IPS DF 6.9 (cell line): ENCODE measurements at regions not wholly inside any gene's neighbourhood (a gene's known extent, or its start where the extent isn't known, plus 50 kb on each side); places are given as distances from the start of the nearest gene placed in this dataset.

Source experiments
- DNase-seq: peaks from one replicate; pipeline ENCODE4 v3.0.0-alpha.2; 2013; ENCODE audit warnings: low read depth, low spot score
- H3K27ac ChIP-seq: one replicate; pipeline ENCODE4 v1.5.1; 2013; ENCODE audit warnings: low read length, control low read depth
- H3K27me3 ChIP-seq: 2 replicates; pipeline ENCODE4 v1.6.1; 2013; ENCODE audit warnings: mild to moderate bottlenecking, low read length; ENCODE audit not compliant: control insufficient read depth, insufficient read depth
- H3K36me3 ChIP-seq: 2 replicates; pipeline ENCODE4 v1.6.1; 2013; ENCODE audit warnings: low read length; ENCODE audit not compliant: control insufficient read depth, insufficient read depth
- H3K4me1 ChIP-seq: 2 replicates; pipeline ENCODE4 v1.6.1; 2013; ENCODE audit warnings: low read length; ENCODE audit not compliant: control insufficient read depth, insufficient read depth
- H3K4me3 ChIP-seq: 2 replicates; pipeline ENCODE4 v1.5.1; 2013; ENCODE audit warnings: mild to moderate bottlenecking, low read length
- H3K9me3 ChIP-seq: 2 replicates; pipeline ENCODE4 v1.6.1; 2013; ENCODE audit warnings: low read length, inconsistent platforms; ENCODE audit not compliant: control insufficient read depth, insufficient read depth
- WGBS: extraction: QIAGEN DNeasy Blood & Tissue Kit; methylation state at CpG from one replicate; pipeline ENCODE4 v1.1.7; 2013; ENCODE audit warnings: mixed read lengths, missing lambda C conversion rate; ENCODE audit not compliant: insufficient read length, insufficient coverage; 5-methylcytosine and 5-hydroxymethylcytosine counted together

DNA sequence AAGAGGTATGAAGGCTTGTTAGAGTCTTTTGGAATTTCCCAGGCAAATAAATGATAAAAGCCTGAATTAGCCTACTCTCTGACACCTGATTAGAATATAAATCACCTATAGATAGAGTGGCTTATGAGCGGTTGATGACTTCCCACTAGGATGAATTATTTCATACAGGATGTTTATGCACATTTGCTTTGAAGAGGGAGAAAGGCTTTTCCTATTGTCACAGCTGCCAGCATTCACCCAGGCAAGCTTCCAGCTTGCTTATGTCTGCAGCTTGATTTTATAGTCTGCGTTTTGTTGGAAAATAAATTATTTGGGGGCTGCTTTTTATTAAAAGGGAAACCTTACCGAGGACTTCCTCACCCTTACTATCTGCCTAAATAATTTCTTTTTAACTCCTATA, 51.3 kb upstream of the EIF2S2 start:
- WGBS, result no CpG with 5 or more reads among the region's 3 CpGs
- H3K4me3 ChIP-seq, result no peak overlapping the region
- H3K4me1 ChIP-seq, result no peaks in the 10 kb centered on the region
- no peaks in the 10 kb centered on the region for H3K9me3 ChIP-seq
- H3K27ac ChIP-seq, result no peak overlapping the region
- no peaks in the 10 kb centered on the region for H3K27me3 ChIP-seq
- no peak for DNase-seq
- no peaks in the 10 kb centered on the region for H3K36me3 ChIP-seq

DNA sequence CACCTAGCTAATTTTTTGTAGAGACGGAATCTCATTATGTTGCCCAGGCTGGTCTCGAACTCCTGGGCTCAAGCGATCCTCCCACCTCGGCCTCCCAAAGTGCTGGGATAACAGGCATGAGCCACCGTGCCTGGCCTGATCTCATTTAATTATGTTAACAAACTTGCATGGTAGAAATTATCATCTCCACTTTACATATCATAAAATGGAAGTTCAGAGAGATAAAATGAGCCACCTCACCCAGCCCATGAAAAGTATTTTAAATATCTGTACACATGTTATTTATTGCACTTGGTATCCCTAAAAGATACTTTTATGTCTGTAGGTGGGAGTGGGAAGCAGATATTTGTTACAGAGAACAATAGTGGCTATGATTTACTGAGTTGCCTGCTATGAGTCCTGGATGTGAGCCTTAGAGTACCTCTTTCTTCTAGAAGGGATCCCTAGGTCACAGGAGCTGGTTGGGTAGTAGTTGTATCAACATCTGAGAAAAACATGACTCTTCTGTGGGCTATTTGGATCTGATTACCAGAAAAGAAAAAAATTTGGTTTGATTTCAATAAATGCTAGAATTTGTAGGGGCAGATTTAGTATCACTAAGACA, 52.4 kb upstream of the EIF2S2 start:
- WGBS, result no CpG with 5 or more reads among the region's 5 CpGs
- no peaks in the 10 kb centered on the region for H3K4me1 ChIP-seq

DNA sequence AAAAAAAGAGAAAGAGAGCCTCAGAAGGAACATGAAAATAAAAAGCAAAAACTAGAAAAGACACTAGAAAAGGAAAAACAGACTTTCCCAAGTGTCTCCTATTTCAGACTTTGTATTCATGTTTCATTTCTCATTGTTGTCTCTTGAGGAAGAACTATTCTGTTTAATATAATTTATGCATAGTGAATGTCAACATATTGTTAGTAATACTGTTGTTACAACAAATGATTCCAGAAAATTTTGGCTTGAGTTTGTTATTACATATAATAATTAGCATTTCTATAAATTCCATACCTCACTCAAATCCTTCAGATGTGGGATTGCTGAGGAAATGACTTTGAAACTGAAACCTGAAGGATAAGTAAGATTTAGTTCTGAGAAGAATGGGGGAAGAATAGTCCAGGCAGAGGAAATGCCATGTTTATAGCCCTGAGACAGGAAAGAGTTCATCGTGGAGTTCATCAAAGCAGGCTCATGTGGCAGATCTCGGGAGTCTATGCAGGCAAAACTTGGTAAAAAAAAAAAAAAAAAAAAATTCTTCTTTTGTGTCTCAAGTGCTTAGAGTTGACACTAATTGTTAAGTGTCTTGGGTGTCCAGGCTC, 53.1 kb upstream of the EIF2S2 start:
- no peak for DNase-seq
- H3K36me3 ChIP-seq, result no peaks in the 10 kb centered on the region
- no CpG with 5 or more reads among the region's 2 CpGs for WGBS
- H3K27me3 ChIP-seq, result no peaks in the 10 kb centered on the region
- H3K4me1 ChIP-seq, result no peaks in the 10 kb centered on the region
- H3K27ac ChIP-seq, result no peak overlapping the region
- no peaks in the 10 kb centered on the region for H3K9me3 ChIP-seq
- no peak overlapping the region for H3K4me3 ChIP-seq

More for the DNA sequence above, 52.4 kb upstream of the EIF2S2 start:
- Histone ChIP-seq H3K27me3 (no peaks in the 10 kb centered on the region), H3K36me3 (no peaks in the 10 kb centered on the region), H3K4me3 (no peak overlapping the region), H3K9me3 (no peaks in the 10 kb centered on the region), H3K27ac (no peak overlapping the region)
- no peak for DNase-seq

DNA sequence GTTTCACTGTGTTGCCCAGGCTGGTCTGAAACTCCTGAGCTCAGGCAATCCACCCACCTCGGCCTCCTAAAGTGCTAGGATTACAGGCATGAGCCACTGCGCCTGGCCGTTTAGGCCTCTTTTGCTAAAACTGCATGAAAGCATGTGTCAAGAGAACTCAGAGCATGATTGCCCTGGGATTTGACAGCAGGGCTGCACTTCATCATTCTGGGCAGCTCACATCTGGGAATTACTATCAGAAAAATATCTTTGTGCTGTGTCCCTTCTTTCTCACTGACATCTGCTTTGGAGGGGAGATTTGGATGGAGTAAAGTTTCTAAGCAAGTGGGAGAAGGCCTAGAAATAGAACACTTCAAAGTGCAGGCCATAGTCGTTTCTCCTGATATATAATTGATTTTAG, 59.6 kb upstream of the EIF2S2 start:
- DNase-seq, result no peak
- WGBS, result no CpG with 5 or more reads among the region's 4 CpGs
- Histone ChIP-seq H3K27ac (no peak overlapping the region), H3K4me3 (no peak overlapping the region), H3K9me3 (no peaks in the 10 kb centered on the region), H3K4me1 (no peaks in the 10 kb centered on the region), H3K36me3 (no peaks in the 10 kb centered on the region), H3K27me3 (no peaks in the 10 kb centered on the region)

DNA sequence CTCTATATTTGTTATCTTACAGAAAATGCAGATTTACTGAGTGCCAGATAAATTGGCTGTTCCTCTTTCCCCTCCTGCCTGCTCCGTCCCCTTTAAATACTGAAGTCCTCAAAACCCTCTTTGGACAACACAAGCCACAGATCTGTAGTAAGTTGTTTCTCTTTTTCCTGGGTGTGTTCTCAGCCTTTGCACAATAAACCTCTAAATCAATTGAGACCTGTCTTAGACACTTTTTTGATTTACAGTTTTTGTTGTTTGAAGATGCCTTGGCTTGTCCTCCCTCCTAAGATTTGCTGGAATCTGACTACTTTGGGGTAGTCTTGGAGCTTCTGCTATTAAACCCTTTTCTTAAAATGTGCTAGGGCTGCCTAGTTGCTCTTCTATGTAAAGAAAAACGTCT, 60.9 kb upstream of the EIF2S2 start:
- Histone ChIP-seq H3K36me3 (no peaks in the 10 kb centered on the region), H3K4me1 (no peaks in the 10 kb centered on the region), H3K4me3 (no peak overlapping the region), H3K27ac (no peak overlapping the region), H3K9me3 (no peaks in the 10 kb centered on the region), H3K27me3 (no peaks in the 10 kb centered on the region)
- no CpG with 5 or more reads among the region's 2 CpGs for WGBS
- no peak for DNase-seq

DNA sequence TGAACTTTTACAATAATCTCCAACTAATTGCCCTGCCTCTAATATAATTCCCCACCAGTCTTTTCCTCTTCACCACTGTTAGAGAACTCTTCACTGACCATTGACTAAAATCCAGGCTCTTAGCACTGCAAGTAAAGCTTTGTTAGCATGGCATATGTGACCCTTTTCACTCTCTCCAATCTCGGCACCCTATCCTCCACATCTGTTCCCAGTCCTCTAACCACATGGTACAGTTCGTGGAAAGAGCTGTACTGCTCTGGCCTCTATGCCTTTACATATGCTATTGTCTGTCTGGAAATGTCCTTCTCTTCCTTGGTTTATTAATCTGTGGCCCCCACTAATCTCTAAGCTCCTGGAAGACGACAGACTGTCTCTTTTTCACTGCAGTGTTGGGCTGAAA, 63.0 kb upstream of the EIF2S2 start:
- no peaks in the 10 kb centered on the region for H3K9me3 ChIP-seq
- no peak overlapping the region for H3K27ac ChIP-seq
- no CpG with 5 or more reads among the region's 3 CpGs for WGBS
- H3K36me3 ChIP-seq, result no peaks in the 10 kb centered on the region
- H3K4me1 ChIP-seq, result no peaks in the 10 kb centered on the region
- DNase-seq, result no peak
- no peak overlapping the region for H3K4me3 ChIP-seq
- no peaks in the 10 kb centered on the region for H3K27me3 ChIP-seq

DNA sequence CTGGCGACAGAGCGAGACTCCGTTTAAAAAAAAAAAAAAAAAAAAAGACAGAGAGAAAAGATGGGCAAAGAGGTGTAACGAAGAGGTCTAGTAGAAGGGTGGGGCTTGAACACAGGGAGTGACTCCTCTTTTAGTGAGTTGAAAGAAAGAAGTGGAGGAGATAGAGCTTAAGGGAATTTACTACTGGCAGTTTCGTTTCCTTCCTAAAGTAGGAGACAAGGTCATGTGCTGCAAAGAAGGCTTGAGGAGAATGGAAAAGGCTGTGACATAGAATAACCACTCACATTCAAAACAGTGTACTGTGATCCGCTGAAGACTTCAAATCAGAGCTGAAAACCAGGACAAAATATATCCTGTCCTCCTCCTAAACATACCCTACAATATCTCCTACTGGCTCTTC, 63.8 kb upstream of the EIF2S2 start:
- Histone ChIP-seq H3K9me3 (no peaks in the 10 kb centered on the region), H3K27ac (no peak overlapping the region), H3K4me1 (no peaks in the 10 kb centered on the region), H3K4me3 (no peak overlapping the region), H3K27me3 (no peaks in the 10 kb centered on the region), H3K36me3 (no peaks in the 10 kb centered on the region)
- no CpG with 5 or more reads among the region's 6 CpGs for WGBS
- no peak for DNase-seq

DNA sequence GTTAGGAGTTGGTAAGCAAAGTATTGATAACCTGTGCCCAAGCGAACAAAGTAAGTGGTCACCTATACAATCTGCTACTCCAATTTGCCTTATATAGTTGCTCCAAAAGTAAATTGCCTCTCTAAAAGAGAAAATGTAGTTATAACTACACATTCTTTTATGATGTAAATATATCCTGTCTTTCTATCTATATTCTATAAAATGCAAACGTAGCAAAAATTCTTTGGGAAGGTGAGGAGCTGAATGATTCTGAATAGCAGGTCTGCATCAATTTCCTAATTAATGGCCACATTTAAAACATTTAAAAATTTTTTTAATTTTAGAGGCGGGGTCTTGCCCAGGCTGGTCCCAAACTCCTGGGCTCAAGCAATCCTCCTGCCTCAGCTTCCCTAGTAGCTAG, 64.2 kb upstream of the ASIP start:
- Histone ChIP-seq H3K27me3 (no peaks in the 10 kb centered on the region), H3K36me3 (no peaks in the 10 kb centered on the region), H3K9me3 (no peaks in the 10 kb centered on the region), H3K4me1 (no peaks in the 10 kb centered on the region), H3K27ac (no peak overlapping the region), H3K4me3 (no peak overlapping the region)
- DNase-seq, result no peak
- no CpG with 5 or more reads among the region's 3 CpGs for WGBS

- H3K36me3 ChIP-seq, result no peaks in the 10 kb centered on the region
- no peaks in the 10 kb centered on the region for H3K27me3 ChIP-seq
- no peak overlapping the region for H3K4me3 ChIP-seq
- no peak overlapping the region for H3K27ac ChIP-seq
- H3K4me1 ChIP-seq, result no peaks in the 10 kb centered on the region
- DNase-seq, result no peak
- WGBS, result no CpG with 5 or more reads among the region's 8 CpGs
- H3K9me3 ChIP-seq, result no peaks in the 10 kb centered on the region
These were observed 61.4 kb upstream of the ASIP start for GRCh38 chr20:34179637-34180360.

GRCh38 chr20:34180460-34181120, 60.6 kb upstream of the ASIP start:
- H3K4me1 ChIP-seq, result no peaks in the 10 kb centered on the region
- no peak overlapping the region for H3K4me3 ChIP-seq
- no peak overlapping the region for H3K27ac ChIP-seq
- DNase-seq, result no peak
- no peaks in the 10 kb centered on the region for H3K27me3 ChIP-seq
- no peaks in the 10 kb centered on the region for H3K36me3 ChIP-seq
- no peaks in the 10 kb centered on the region for H3K9me3 ChIP-seq
- no CpG with 5 or more reads among the region's 14 CpGs for WGBS
